HEK293 (cell line): ENCODE measurements at regions not wholly inside any gene's neighbourhood (a gene's known extent, or its start where the extent isn't known, plus 50 kb on each side); places are given as distances from the start of the nearest gene placed in this dataset.

Experiments used
- CTCF ChIA-PET: fragments of 350-600 bp; formaldehyde crosslinking; extraction: SDS; loops from one replicate; lab custom pipeline; 2021; ENCODE audit warnings: antibody characterized with exemption; lab: Yijun Ruan, JAX
- POLR2A ChIA-PET: fragments of 300-600 bp; formaldehyde crosslinking; extraction: SDS; loops from one replicate; lab custom pipeline; 2020; ENCODE audit warnings: antibody characterized with exemption, inconsistent platforms; lab: Yijun Ruan, JAX
- H3K27ac ChIP-seq: fragments of 200-500 bp; sonication (Bioruptor generic); 2 replicates; pipeline ENCODE4 v1.5.1; 2014; ENCODE audit warnings: low read depth, low read length, control low read depth, inconsistent platforms; ENCODE audit errors: extremely low read depth
- H3K36me3 ChIP-seq, 2 experiments: fragments of 200-500 bp in 1 of 2; sonication (Bioruptor generic) in 1 of 2; 1 replicate in 1 of 2; 2 replicates in 1 of 2; pipeline ENCODE4 v1.5.1; 2014 to 2017; ENCODE audit warnings: inconsistent platforms in 2 of 2, low read length in 2 of 2; ENCODE audit not compliant: control insufficient read depth in 2 of 2, insufficient read depth in 1 of 2
- H3K4me1 ChIP-seq: fragments of 200-500 bp; sonication (Bioruptor generic); 2 replicates; pipeline ENCODE4 v1.5.1; 2014; ENCODE audit warnings: mild to moderate bottlenecking, low read length, inconsistent platforms; ENCODE audit not compliant: control insufficient read depth, insufficient read depth
- H3K4me3 ChIP-seq: 2 replicates; pipeline ENCODE4 v1.5.1; 2011; ENCODE audit warnings: low read depth, mild to moderate bottlenecking, control low read depth, low read length, moderate library complexity
- H3K9me3 ChIP-seq: fragments of 200-500 bp; sonication (Bioruptor generic); 2 replicates; pipeline ENCODE4 v1.5.1; 2014; ENCODE audit warnings: low read depth, low read length, inconsistent platforms; ENCODE audit not compliant: control insufficient read depth, insufficient read depth
- EGR2 ChIP-seq: fragments of 450-650 bp; formaldehyde crosslinking; IDR thresholded peaks from 2 replicates; pipeline ENCODE4 v1.5.1; 2016; ENCODE audit warnings: low read depth, missing biosample characterization, missing genetic modification characterization
- KLF16 ChIP-seq: fragments of 450-650 bp; formaldehyde crosslinking; IDR thresholded peaks from 2 replicates; pipeline ENCODE4 v1.5.1; 2017; ENCODE audit warnings: missing biosample characterization, missing genetic modification characterization
- ZFHX2 ChIP-seq: fragments of 450-650 bp; formaldehyde crosslinking; conservative IDR thresholded peaks from 2 replicates; pipeline ENCODE4 v1.5.1; 2016; ENCODE audit warnings: missing biosample characterization, missing genetic modification characterization
- ZFP3 ChIP-seq: fragments of 450-650 bp; formaldehyde crosslinking; IDR thresholded peaks from 2 replicates; pipeline ENCODE4 v1.5.1; 2016; ENCODE audit warnings: low read depth, missing biosample characterization, missing genetic modification characterization
- ZFP37 ChIP-seq: fragments of 450-650 bp; formaldehyde crosslinking; IDR thresholded peaks from 2 replicates; pipeline ENCODE4 v1.5.1; 2016; ENCODE audit warnings: missing biosample characterization, missing genetic modification characterization
- ZNF10 ChIP-seq: fragments of 450-650 bp; formaldehyde crosslinking; IDR thresholded peaks from 2 replicates; pipeline ENCODE4 v1.5.1; 2017; ENCODE audit warnings: missing biosample characterization, missing genetic modification characterization
- ZNF140 ChIP-seq: fragments of 450-650 bp; formaldehyde crosslinking; IDR thresholded peaks from 2 replicates; pipeline ENCODE4 v1.5.1; 2016; ENCODE audit warnings: missing biosample characterization, missing genetic modification characterization
- ZNF24 ChIP-seq: fragments of 450-650 bp; formaldehyde crosslinking; IDR thresholded peaks from 2 replicates; pipeline ENCODE4 v1.5.1; 2016; ENCODE audit warnings: missing biosample characterization, missing genetic modification characterization
- ZNF266 ChIP-seq: fragments of 450-650 bp; formaldehyde crosslinking; IDR thresholded peaks from 2 replicates; pipeline ENCODE4 v1.5.1; 2016; ENCODE audit warnings: missing biosample characterization, missing genetic modification characterization, low read depth
- ZNF658 ChIP-seq: fragments of 450-650 bp; formaldehyde crosslinking; IDR thresholded peaks from 2 replicates; pipeline ENCODE4; 2016; ENCODE audit warnings: missing biosample characterization, missing genetic modification characterization
- ZNF830 ChIP-seq: fragments of 450-650 bp; IDR thresholded peaks from 2 replicates; pipeline ENCODE4 v1.5.0; 2018; ENCODE audit warnings: missing biosample characterization, missing genetic modification characterization, low read depth, mild to moderate bottlenecking, moderate library complexity
- TF ChIP-seq, protein P1 (sequence below): fragments of 450-650 bp; formaldehyde crosslinking; IDR thresholded peaks from 2 replicates; pipeline ENCODE4 v1.5.1; 2016; ENCODE audit warnings: missing biosample characterization, missing genetic modification characterization
- TF ChIP-seq, protein P2 (sequence below): fragments of 450-650 bp; formaldehyde crosslinking; IDR thresholded peaks from 2 replicates; pipeline ENCODE4 v1.5.1; 2017; ENCODE audit warnings: missing biosample characterization, missing genetic modification characterization
- TF ChIP-seq, protein P3 (sequence below): IDR thresholded peaks from 2 replicates; pipeline ENCODE4 v1.6.1; 2011; ENCODE audit warnings: mild to moderate bottlenecking, low read depth, low read length, borderline replicate concordance
- TF ChIP-seq, protein P4 (sequence below): fragments of 450-650 bp; formaldehyde crosslinking; IDR thresholded peaks from 2 replicates; pipeline ENCODE4 v1.5.1; 2016; ENCODE audit warnings: missing biosample characterization, missing genetic modification characterization
- TF ChIP-seq, protein P5 (sequence below): fragments of 450-650 bp; formaldehyde crosslinking; IDR thresholded peaks from 2 replicates; pipeline ENCODE4 v1.5.1; 2017; ENCODE audit warnings: missing biosample characterization, missing genetic modification characterization
- TF ChIP-seq, protein P6 (sequence below): fragments of 450-650 bp; IDR thresholded peaks from 2 replicates; pipeline ENCODE4 v1.5.1; 2018; ENCODE audit warnings: missing biosample characterization, missing genetic modification characterization

DNA sequence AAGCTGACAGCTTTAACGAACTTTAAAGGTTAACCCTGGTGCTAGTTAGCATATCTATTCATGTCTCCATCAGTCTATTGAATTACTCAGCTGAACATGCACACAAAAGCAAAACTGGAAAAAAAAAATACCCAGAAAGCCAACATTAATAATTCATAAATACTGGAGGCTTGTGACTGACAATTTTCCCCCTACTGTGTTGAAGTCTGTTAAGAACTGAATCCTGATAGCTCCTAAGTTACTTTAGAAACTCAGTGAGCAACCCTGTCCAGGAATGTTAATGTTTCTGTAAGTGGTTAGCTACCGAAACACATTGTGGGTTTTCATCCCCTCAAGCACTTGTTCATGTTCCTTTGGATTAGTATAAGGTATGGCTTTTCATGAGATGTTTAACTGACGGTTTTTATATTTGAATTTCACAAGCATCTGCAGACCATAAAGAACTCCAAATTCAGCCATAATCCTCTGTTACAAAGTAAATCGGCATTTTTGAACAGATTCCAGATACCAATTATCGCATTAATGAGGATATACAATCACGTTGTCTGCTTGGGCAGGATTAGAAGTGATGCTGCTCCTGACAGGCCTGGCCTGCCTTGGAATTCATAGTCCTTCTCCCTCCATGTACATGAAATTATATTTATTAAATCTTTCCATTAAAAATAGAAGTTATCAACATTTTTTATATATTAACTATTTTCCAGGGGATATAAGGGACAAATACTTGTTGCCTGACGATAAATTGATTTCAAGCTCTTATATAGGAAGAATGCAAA, 331.2 kb downstream of the TLE4 start:
- Histone ChIP-seq H3K27ac (no peak overlapping the region), H3K9me3 (no peaks in the 10 kb centered on the region), H3K4me3 (no peak overlapping the region), H3K36me3 (no peaks in the 10 kb centered on the region), H3K4me1 (no peaks in the 10 kb centered on the region)
- ChIA-PET CTCF (interaction anchor here (0.5 kb wide), 1 partner anchor 24 kb away, joined by 4 read pairs; no protein-coding TSS in a partner anchor), POLR2A (no interaction called here)
- TF ChIP-seq, protein P1, sequence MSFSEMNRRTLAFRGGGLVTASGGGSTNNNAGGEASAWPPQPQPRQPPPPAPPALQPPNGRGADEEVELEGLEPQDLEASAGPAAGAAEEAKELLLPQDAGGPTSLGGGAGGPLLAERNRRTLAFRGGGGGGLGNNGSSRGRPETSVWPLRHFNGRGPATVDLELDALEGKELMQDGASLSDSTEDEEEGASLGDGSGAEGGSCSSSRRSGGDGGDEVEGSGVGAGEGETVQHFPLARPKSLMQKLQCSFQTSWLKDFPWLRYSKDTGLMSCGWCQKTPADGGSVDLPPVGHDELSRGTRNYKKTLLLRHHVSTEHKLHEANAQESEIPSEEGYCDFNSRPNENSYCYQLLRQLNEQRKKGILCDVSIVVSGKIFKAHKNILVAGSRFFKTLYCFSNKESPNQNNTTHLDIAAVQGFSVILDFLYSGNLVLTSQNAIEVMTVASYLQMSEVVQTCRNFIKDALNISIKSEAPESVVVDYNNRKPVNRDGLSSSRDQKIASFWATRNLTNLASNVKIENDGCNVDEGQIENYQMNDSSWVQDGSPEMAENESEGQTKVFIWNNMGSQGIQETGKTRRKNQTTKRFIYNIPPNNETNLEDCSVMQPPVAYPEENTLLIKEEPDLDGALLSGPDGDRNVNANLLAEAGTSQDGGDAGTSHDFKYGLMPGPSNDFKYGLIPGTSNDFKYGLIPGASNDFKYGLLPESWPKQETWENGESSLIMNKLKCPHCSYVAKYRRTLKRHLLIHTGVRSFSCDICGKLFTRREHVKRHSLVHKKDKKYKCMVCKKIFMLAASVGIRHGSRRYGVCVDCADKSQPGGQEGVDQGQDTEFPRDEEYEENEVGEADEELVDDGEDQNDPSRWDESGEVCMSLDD = no peak
- TF ChIP-seq ZNF830 (tag by site-specific recombination) = no peak
- TF ChIP-seq, protein P2, sequence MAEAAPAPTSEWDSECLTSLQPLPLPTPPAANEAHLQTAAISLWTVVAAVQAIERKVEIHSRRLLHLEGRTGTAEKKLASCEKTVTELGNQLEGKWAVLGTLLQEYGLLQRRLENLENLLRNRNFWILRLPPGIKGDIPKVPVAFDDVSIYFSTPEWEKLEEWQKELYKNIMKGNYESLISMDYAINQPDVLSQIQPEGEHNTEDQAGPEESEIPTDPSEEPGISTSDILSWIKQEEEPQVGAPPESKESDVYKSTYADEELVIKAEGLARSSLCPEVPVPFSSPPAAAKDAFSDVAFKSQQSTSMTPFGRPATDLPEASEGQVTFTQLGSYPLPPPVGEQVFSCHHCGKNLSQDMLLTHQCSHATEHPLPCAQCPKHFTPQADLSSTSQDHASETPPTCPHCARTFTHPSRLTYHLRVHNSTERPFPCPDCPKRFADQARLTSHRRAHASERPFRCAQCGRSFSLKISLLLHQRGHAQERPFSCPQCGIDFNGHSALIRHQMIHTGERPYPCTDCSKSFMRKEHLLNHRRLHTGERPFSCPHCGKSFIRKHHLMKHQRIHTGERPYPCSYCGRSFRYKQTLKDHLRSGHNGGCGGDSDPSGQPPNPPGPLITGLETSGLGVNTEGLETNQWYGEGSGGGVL (tag by site-specific recombination) = no peak
- TF ChIP-seq, protein P3, sequence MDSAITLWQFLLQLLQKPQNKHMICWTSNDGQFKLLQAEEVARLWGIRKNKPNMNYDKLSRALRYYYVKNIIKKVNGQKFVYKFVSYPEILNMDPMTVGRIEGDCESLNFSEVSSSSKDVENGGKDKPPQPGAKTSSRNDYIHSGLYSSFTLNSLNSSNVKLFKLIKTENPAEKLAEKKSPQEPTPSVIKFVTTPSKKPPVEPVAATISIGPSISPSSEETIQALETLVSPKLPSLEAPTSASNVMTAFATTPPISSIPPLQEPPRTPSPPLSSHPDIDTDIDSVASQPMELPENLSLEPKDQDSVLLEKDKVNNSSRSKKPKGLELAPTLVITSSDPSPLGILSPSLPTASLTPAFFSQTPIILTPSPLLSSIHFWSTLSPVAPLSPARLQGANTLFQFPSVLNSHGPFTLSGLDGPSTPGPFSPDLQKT = 0 out of 2 replicates have a peak, but pooled peaks have one; percentile 16
- TF ChIP-seq ZNF140 = no peak

DNA sequence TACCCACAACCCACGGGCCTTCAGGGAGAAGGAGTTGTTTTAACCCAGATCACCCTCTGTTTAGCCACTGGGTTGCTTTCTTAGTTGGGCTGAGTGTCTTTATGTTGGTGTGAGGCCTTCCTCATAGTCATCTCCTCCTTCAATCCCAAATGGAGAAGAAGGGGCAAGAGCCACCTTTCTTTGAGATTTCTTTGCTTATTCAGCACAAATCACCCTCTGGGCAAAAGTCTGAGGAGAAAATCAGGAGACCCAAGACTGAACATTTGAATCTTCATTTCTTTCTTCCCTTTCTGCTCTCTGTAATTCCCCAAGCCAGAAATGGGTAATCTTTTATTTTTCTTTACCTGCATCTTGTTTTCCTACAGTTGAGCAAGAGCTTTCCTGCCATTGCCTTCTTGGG, 329.0 kb downstream of the TLE4 start:
- TF ChIP-seq ZNF266 (tag by site-specific recombination) (no peak), ZFP3 (tag by site-specific recombination) (no peak), ZNF24 (tag by site-specific recombination) (no peak), ZNF658 (tag by site-specific recombination) (no peak), ZFP37 (no peak), ZFHX2 (tag by site-specific recombination) (no peak), ZNF10 (tag by site-specific recombination) (no peak), EGR2 (tag by site-specific recombination) (no peak), KLF16 (no peak)
- TF ChIP-seq, protein P4, sequence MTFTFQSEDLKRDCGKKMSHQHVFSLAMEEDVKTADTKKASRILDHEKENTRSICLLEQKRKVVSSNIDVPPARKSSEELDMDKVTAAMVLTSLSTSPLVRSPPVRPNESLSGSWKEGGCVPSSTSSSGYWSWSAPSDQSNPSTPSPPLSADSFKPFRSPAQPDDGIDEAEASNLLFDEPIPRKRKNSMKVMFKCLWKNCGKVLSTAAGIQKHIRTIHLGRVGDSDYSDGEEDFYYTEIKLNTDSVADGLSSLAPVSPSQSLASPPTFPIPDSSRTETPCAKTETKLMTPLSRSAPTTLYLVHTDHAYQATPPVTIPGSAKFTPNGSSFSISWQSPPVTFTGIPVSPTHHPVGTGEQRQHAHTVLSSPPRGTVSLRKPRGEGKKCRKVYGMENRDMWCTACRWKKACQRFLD (tag by site-specific recombination) = no peak
- TF ChIP-seq, protein P5, sequence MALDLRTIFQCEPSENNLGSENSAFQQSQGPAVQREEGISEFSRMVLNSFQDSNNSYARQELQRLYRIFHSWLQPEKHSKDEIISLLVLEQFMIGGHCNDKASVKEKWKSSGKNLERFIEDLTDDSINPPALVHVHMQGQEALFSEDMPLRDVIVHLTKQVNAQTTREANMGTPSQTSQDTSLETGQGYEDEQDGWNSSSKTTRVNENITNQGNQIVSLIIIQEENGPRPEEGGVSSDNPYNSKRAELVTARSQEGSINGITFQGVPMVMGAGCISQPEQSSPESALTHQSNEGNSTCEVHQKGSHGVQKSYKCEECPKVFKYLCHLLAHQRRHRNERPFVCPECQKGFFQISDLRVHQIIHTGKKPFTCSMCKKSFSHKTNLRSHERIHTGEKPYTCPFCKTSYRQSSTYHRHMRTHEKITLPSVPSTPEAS (tag by site-specific recombination) = no peak
- TF ChIP-seq, protein P6, sequence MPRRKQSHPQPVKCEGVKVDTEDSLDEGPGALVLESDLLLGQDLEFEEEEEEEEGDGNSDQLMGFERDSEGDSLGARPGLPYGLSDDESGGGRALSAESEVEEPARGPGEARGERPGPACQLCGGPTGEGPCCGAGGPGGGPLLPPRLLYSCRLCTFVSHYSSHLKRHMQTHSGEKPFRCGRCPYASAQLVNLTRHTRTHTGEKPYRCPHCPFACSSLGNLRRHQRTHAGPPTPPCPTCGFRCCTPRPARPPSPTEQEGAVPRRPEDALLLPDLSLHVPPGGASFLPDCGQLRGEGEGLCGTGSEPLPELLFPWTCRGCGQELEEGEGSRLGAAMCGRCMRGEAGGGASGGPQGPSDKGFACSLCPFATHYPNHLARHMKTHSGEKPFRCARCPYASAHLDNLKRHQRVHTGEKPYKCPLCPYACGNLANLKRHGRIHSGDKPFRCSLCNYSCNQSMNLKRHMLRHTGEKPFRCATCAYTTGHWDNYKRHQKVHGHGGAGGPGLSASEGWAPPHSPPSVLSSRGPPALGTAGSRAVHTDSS (tag by site-specific recombination) = no peak
- Histone ChIP-seq H3K9me3 (no peaks in the 10 kb centered on the region), H3K4me3 (no peak overlapping the region), H3K4me1 (no peaks in the 10 kb centered on the region), H3K27ac (no peak overlapping the region), H3K36me3 (no peaks in the 10 kb centered on the region)
- CTCF ChIA-PET = interaction anchor here (0.7 kb wide), 1 partner anchor 145 kb away, joined by 4 read pairs; no protein-coding TSS in a partner anchor
- POLR2A ChIA-PET = no interaction called here
